ENCODE measurements at regions not wholly inside any gene's neighbourhood (a gene's known extent, or its start where the extent isn't known, plus 50 kb on each side); places are given as distances from the start of the nearest gene placed in this dataset.

GRCh38 chr3:54045061-54045815 is 77.1 kb upstream of the CACNA2D3 start:
- TF ChIP-seq JUNB (CRISPR knock-in tag; conservative IDR thresholded peaks at IDR 0.05) (no peak), MTA2 (IDR thresholded peaks at IDR 0.05; ENCODE audit: low read depth) (no peak), ZNF23 (CRISPR knock-in tag; IDR thresholded peaks at IDR 0.05) (no peak), ARHGAP35 (IDR thresholded peaks at IDR 0.05; ENCODE audit: partially characterized antibody) (no peak), NR2F6 (CRISPR knock-in tag; IDR thresholded peaks at IDR 0.05) (no peak), MLX (CRISPR knock-in tag; conservative IDR thresholded peaks at IDR 0.05) (no peak), BRCA1 (IDR thresholded peaks at IDR 0.05) (no peak), BRCA1 (CRISPR knock-in tag; IDR thresholded peaks at IDR 0.05) (no peak), NFIX (CRISPR knock-in tag; IDR thresholded peaks at IDR 0.05; ENCODE audit: low read depth) (no peak), FOXM1 (IDR thresholded peaks at IDR 0.05; ENCODE audit: low read depth) (no peak), FOXM1 (CRISPR knock-in tag; IDR thresholded peaks at IDR 0.05; ENCODE audit: low read depth) (no peak), POLR2A (conservative IDR thresholded peaks at IDR 0.05) (no peak)
- TF ChIP-seq, protein P1, sequence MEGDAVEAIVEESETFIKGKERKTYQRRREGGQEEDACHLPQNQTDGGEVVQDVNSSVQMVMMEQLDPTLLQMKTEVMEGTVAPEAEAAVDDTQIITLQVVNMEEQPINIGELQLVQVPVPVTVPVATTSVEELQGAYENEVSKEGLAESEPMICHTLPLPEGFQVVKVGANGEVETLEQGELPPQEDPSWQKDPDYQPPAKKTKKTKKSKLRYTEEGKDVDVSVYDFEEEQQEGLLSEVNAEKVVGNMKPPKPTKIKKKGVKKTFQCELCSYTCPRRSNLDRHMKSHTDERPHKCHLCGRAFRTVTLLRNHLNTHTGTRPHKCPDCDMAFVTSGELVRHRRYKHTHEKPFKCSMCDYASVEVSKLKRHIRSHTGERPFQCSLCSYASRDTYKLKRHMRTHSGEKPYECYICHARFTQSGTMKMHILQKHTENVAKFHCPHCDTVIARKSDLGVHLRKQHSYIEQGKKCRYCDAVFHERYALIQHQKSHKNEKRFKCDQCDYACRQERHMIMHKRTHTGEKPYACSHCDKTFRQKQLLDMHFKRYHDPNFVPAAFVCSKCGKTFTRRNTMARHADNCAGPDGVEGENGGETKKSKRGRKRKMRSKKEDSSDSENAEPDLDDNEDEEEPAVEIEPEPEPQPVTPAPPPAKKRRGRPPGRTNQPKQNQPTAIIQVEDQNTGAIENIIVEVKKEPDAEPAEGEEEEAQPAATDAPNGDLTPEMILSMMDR (IDR thresholded peaks at IDR 0.05 in 2 of 3, conservative IDR thresholded peaks at IDR 0.05 in 1 of 3; ENCODE audit: insufficient read depth in 2 of 3, low read depth in 1 of 3, low read length in 3 of 3) = no peak

Data from K562 (cell line).